AG09309 (cell line): ENCODE measurements at regions not wholly inside any gene's neighbourhood (a gene's known extent, or its start where the extent isn't known, plus 50 kb on each side); places are given as distances from the start of the nearest gene placed in this dataset.

ENCODE experiments used
- DNase-seq: peaks from one replicate; pipeline ENCODE4 v3.0.0-alpha.2; 2010; ENCODE audit warnings: low read depth
- H3K4me3 ChIP-seq: 2 replicates; pipeline ENCODE4 v1.5.1; 2011; ENCODE audit warnings: mild to moderate bottlenecking, low read depth, low read length, moderate library complexity; ENCODE audit not compliant: control insufficient read depth
- TF ChIP-seq, protein P1 (sequence below): IDR thresholded peaks from 2 replicates; pipeline ENCODE4 v1.5.1; 2011; ENCODE audit warnings: mild to moderate bottlenecking, low read depth, low read length, inconsistent platforms; ENCODE audit not compliant: insufficient read depth, control insufficient read depth; ENCODE audit errors: missing control alignments

DNA sequence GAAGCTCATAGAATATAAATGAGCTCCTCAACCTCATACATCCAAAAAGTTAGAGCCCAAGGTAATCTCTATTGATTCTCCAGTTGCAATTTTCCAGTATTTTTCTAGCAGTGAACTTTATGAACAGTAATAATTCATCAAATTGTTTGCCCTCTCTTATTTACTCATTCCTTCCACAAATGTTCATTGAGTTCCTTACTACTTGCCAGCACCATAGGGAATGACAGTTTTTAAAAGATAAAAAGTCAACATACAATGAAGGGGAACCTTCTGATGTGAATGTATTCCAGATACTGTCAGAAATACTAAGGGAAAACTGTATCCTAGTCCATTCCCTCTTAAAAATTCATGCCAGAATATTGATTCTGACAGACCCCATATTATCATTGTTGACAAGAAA lies 277.0 kb upstream of the C1orf87 start:
- TF ChIP-seq, protein P1, sequence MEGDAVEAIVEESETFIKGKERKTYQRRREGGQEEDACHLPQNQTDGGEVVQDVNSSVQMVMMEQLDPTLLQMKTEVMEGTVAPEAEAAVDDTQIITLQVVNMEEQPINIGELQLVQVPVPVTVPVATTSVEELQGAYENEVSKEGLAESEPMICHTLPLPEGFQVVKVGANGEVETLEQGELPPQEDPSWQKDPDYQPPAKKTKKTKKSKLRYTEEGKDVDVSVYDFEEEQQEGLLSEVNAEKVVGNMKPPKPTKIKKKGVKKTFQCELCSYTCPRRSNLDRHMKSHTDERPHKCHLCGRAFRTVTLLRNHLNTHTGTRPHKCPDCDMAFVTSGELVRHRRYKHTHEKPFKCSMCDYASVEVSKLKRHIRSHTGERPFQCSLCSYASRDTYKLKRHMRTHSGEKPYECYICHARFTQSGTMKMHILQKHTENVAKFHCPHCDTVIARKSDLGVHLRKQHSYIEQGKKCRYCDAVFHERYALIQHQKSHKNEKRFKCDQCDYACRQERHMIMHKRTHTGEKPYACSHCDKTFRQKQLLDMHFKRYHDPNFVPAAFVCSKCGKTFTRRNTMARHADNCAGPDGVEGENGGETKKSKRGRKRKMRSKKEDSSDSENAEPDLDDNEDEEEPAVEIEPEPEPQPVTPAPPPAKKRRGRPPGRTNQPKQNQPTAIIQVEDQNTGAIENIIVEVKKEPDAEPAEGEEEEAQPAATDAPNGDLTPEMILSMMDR, result no peak
- no peak for DNase-seq
- no peak overlapping the region for H3K4me3 ChIP-seq

DNA sequence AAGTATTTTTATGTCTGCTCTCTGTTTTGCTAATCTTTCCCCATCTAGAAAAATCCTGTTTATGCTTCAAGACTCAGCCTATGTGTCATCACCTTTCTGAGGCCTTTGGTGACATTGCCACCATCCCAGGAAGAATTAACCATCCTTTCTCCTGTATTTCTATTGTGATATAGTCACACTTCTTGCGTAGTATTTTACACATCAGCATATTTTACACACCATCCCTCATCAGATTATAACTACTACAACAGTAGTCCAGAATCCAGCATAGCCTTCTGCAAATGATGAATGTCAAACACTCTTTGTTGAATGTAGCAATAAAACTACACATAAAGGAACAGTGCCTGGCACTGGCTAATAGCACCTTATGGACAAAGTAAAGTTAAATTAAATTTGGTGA lies 275.3 kb upstream of the C1orf87 start:
- TF ChIP-seq, protein P1, result no peak
- no peak for DNase-seq
- H3K4me3 ChIP-seq, result no peak overlapping the region

DNA sequence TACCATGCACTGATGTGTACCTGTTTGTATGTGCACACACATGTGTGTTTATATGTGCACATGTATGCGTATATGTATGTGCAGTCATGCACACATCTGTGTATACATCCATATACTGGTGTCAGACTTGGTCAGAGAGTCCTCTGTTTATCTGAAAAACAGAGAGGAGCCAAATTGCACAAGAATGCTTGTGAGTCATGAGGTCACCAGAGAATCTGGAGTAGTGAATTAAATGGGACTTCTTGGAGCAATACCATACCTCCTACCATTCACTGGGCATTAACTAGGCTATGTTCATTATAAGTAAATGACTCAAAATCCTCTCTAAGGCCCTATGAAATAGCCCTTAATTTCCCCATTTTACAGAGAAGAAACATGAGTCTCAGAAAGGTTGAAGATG lies 272.1 kb upstream of the C1orf87 start:
- no peak for DNase-seq
- TF ChIP-seq, protein P1, result no peak
- no peak overlapping the region for H3K4me3 ChIP-seq

DNA sequence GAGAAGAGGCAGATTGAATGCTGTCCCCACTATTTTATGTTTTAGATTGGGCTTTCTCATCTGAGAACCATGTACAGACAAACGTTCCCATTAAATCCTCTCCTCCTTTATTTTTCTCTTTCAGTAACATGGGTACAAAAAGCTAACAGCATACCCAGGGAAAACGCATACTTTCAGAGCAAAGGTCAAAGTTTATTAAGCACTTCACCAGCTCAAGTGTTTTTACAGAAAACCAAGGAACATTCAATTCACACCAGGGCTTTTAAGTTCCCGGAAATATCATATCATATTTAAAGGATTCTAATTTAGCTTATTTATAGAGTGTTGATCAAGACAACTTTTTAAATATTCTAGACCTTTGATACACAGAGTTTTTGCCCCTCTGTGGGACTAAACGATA lies 271.5 kb upstream of the C1orf87 start:
- no peak for DNase-seq
- TF ChIP-seq, protein P1, result no peak
- no peak overlapping the region for H3K4me3 ChIP-seq

DNA sequence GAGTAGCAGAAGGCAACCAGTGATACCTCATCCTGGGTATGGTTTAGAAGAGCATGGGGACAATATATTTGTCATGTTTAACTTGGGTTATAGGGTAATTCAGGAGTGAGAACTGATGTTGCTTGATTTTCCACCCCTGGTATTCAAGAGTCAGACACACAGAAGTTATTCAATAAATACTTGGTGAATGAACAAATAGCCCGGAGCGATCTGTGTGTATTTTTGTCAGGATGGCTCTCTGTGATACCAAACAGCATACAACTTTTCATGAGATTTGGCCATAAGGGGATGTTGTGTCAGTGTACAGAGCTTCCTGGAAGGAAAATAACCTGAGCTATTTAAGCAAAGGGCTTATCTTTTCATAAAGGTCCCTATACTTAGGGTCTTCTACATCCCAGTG lies 270.2 kb upstream of the C1orf87 start:
- TF ChIP-seq, protein P1, result no peak
- DNase-seq, result no peak
- no peak overlapping the region for H3K4me3 ChIP-seq

DNA sequence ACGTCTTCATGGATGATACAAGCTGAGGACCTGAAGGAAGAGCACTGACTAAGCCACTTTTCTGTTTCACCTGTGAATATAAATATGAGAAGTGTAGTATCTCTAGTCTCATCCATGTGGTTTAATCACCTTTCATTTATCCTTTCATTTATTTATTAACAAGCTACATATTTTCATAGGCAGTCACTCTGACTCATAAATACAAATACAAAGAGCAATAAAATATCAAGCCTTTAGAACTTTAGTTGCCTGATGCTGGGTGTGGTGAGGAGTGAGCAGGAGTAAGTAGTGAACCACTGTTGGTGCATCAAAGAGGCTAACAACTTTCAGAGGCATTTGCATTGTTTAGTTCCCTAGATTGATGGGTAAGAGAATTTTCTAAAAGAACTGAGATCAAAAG lies 269.0 kb upstream of the C1orf87 start:
- no peak for DNase-seq
- TF ChIP-seq, protein P1, result no peak
- no peak overlapping the region for H3K4me3 ChIP-seq

DNA sequence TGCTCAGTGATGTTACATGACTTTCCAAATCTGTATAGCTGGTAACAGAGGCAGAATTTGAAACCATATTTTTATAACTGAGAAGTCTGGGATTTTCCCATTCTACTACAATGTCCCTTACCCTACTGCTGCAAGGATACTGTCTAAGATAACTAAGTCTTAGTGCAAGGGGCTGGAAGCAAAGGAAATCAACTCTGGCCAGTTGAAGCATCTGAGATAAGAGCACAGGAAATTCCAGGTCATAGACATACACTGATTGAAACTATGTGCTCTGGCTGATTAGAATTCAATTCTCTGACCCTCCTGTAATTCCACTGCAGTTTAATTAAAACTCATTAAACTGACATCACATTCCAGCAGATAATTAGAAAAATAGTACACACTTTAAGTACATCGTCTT lies 267.7 kb upstream of the C1orf87 start:
- TF ChIP-seq, protein P1, result no peak
- no peak for DNase-seq
- no peak overlapping the region for H3K4me3 ChIP-seq
